ENCODE measurements at regions not wholly inside any gene's neighbourhood (a gene's known extent, or its start where the extent isn't known, plus 50 kb on each side); places are given as distances from the start of the nearest gene placed in this dataset.
"Not testable (repeated sequence)": the region's sequence is repeated elsewhere in the genome, so short reads cannot be mapped to it uniquely, and the experiment has no call there.

GRCh38 chr1:83118472-83118871 lies 880.5 kb downstream of the TTLL7 start:
- no peak for DNase-seq (ENCODE audit: low read depth)
- TF ChIP-seq, protein P1, sequence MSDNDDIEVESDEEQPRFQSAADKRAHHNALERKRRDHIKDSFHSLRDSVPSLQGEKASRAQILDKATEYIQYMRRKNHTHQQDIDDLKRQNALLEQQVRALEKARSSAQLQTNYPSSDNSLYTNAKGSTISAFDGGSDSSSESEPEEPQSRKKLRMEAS (IDR thresholded peaks at IDR 0.05; ENCODE audit: low read depth, low read length) = no peak
- TF ChIP-seq MYC (IDR thresholded peaks at IDR 0.05; ENCODE audit: low read depth, low read length) = no peak
- TF ChIP-seq, protein P2, sequence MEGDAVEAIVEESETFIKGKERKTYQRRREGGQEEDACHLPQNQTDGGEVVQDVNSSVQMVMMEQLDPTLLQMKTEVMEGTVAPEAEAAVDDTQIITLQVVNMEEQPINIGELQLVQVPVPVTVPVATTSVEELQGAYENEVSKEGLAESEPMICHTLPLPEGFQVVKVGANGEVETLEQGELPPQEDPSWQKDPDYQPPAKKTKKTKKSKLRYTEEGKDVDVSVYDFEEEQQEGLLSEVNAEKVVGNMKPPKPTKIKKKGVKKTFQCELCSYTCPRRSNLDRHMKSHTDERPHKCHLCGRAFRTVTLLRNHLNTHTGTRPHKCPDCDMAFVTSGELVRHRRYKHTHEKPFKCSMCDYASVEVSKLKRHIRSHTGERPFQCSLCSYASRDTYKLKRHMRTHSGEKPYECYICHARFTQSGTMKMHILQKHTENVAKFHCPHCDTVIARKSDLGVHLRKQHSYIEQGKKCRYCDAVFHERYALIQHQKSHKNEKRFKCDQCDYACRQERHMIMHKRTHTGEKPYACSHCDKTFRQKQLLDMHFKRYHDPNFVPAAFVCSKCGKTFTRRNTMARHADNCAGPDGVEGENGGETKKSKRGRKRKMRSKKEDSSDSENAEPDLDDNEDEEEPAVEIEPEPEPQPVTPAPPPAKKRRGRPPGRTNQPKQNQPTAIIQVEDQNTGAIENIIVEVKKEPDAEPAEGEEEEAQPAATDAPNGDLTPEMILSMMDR (IDR thresholded peaks at IDR 0.05; ENCODE audit: low read depth, low read length) = no peak
- no peak for TF ChIP-seq POLR2A (IDR thresholded peaks at IDR 0.05; ENCODE audit: extremely low read depth, insufficient read length)
- no peak overlapping the region for H3K4me3 ChIP-seq (ENCODE audit: low read depth, low read length)

- not testable (repeated sequence) for DNase-seq (ENCODE audit: low read depth); H3K4me3 ChIP-seq (ENCODE audit: low read depth, low read length)
These were observed 881.9 kb downstream of the TTLL7 start for GRCh38 chr1:83117030-83117429.

GRCh38 chr1:83115785-83116184 lies 883.1 kb downstream of the TTLL7 start:
- TF ChIP-seq, protein P1 (IDR thresholded peaks at IDR 0.05; ENCODE audit: low read depth, low read length) = no peak
- no peak for DNase-seq (ENCODE audit: low read depth)
- H3K4me3 ChIP-seq (ENCODE audit: low read depth, low read length) = no peak overlapping the region

DNA sequence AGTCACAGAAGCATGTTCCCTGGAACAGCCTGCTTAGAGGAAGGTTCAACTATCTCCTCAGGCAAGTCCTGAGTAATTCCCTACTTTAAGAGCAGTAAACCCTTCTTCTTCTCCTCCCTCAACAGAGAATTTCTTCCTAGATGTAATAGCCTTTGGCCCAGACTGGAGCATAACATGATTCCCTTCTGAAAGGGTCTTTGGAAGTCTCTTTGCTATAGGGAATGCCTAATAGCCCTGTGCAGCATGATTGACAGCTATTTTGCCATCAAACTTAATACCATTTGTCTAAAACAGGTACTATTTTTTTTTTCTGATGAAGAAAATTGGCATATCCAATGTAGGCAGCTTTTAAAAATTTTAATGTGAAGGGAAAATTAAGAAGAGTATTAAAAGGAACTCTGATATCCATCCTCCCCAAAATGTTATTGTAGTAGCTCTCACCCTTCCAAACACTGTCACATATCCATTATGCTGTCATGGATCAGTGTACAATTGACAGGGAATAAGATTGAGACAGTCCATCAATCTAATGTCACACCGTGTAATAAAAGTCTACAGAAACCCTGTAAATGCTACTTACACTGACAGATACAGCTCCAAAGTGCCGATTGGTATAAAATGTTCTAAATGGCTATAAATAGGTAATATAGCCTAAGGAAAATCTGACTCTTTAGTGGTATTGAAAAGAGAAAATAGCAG lies 884.6 kb downstream of the TTLL7 start:
- TF ChIP-seq, protein P2 (IDR thresholded peaks at IDR 0.05; ENCODE audit: low read depth, low read length) = no peak
- TF ChIP-seq, protein P1 (IDR thresholded peaks at IDR 0.05; ENCODE audit: low read depth, low read length) = no peak
- TF ChIP-seq MYC (IDR thresholded peaks at IDR 0.05; ENCODE audit: low read depth, low read length) (no peak), POLR2A (IDR thresholded peaks at IDR 0.05; ENCODE audit: extremely low read depth, insufficient read length) (no peak)
- no peak for DNase-seq (ENCODE audit: low read depth)
- no peak overlapping the region for H3K4me3 ChIP-seq (ENCODE audit: low read depth, low read length)

GRCh38 chr1:83113652-83114051 lies 885.3 kb downstream of the TTLL7 start:
- TF ChIP-seq, protein P2 (IDR thresholded peaks at IDR 0.05; ENCODE audit: low read depth, low read length) = no peak
- TF ChIP-seq MYC (IDR thresholded peaks at IDR 0.05; ENCODE audit: low read depth, low read length) (no peak), POLR2A (IDR thresholded peaks at IDR 0.05; ENCODE audit: extremely low read depth, insufficient read length) (no peak)
- TF ChIP-seq, protein P1 (IDR thresholded peaks at IDR 0.05; ENCODE audit: low read depth, low read length) = no peak
- no peak for DNase-seq (ENCODE audit: low read depth)

DNA sequence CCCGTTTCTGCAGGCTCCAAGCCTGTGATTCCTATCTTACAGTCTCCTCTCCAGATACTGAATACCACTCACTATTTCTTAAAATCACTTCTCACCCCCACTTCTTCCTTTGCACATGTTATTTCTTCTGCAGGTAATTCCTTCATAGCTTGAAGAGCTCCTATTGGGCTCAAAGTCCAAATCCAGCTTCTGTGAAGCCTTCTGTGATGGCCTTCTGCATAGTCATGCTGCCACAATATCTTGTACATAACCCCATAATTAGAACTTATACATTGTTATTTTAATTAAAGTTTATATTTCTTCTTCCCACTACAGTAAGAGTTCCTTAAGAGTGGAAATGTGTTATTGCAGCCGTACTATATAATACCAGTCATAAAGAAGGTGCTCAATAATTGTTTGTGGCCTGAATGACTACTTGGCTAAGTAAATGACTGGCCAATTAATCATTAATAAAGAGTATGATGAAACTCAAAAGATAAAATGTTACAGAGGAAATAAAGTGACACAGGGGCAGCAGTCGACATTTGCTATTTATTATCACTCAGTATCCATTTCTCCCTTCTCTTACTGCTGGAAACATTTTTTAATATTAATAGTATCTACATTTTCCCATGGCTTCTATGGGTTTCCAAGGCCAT lies 886.6 kb downstream of the TTLL7 start:
- TF ChIP-seq, protein P1 (IDR thresholded peaks at IDR 0.05; ENCODE audit: low read depth, low read length) = no peak
- TF ChIP-seq MYC (IDR thresholded peaks at IDR 0.05; ENCODE audit: low read depth, low read length) = no peak
- TF ChIP-seq, protein P2 (IDR thresholded peaks at IDR 0.05; ENCODE audit: low read depth, low read length) = no peak
- no peak for TF ChIP-seq POLR2A (IDR thresholded peaks at IDR 0.05; ENCODE audit: extremely low read depth, insufficient read length)
- DNase-seq (ENCODE audit: low read depth) = no peak
- H3K4me3 ChIP-seq (ENCODE audit: low read depth, low read length) = no peak overlapping the region

More at GRCh38 chr1:83113652-83114051, 885.3 kb downstream of the TTLL7 start:
- H3K4me3 ChIP-seq (ENCODE audit: low read depth, low read length) = no peak overlapping the region

All from NB4 (cell line).